Common myeloid progenitor, CD34-positive (primary cell): ENCODE measurements at regions not wholly inside any gene's neighbourhood (a gene's known extent, or its start where the extent isn't known, plus 50 kb on each side); places are given as distances from the start of the nearest gene placed in this dataset.

Experiments
- CTCF ChIA-PET: fragments of 350-600 bp; sonication (Branson Sonifier 250); formaldehyde crosslinking; loops from one replicate; lab custom pipeline; 2021; ENCODE audit warnings: antibody characterized with exemption; lab: Charles Lee
- POLR2A ChIA-PET: fragments of 350-600 bp; sonication (Branson Sonifier 250); formaldehyde crosslinking; loops from one replicate; lab custom pipeline; 2021; ENCODE audit warnings: antibody characterized with exemption; lab: Charles Lee
- DNase-seq, 3 donors: peaks; one replicate each; pipeline versions ENCODE4 v3.0.0 to v3.0.0-alpha.2; 2013
- H3K27ac ChIP-seq, 2 experiments: 1 replicate in 1 of 2; 2 replicates in 1 of 2; pipeline ENCODE4 v1.7.0; 2013; ENCODE audit warnings: inconsistent platforms in 2 of 2, low read length in 2 of 2, mild to moderate bottlenecking in 2 of 2, low read depth in 1 of 2, moderate library complexity in 1 of 2; ENCODE audit not compliant: severe bottlenecking in 2 of 2, insufficient read depth in 1 of 2, poor library complexity in 1 of 2
- H3K27me3 ChIP-seq, 5 experiments: replicated peaks in 2 of 5; 1 replicate in 3 of 5; 2 replicates in 2 of 5; pipeline versions ENCODE4 v1.6.1 to v1.7.0; 2013; ENCODE audit warnings: low read length in 4 of 5, mild to moderate bottlenecking in 2 of 5, moderate library complexity in 2 of 5, inconsistent platforms in 1 of 5; ENCODE audit not compliant: insufficient read depth in 5 of 5, control insufficient read depth in 4 of 5
- H3K36me3 ChIP-seq, 4 experiments: 1 replicate in 2 of 4; 2 replicates in 2 of 4; pipeline versions ENCODE4 v1.6.1 to v1.7.0; 2013; ENCODE audit warnings: low read length in 3 of 4, control low read depth in 1 of 4, mild to moderate bottlenecking in 1 of 4; ENCODE audit not compliant: control insufficient read depth in 4 of 4, insufficient read depth in 4 of 4
- H3K4me1 ChIP-seq, 4 experiments: 1 replicate in 3 of 4; 2 replicates in 1 of 4; pipeline versions ENCODE4 v1.6.1 to v1.7.1; 2013; ENCODE audit warnings: low read length in 3 of 4, mild to moderate bottlenecking in 3 of 4, control low read depth in 1 of 4, inconsistent platforms in 1 of 4, moderate library complexity in 1 of 4; ENCODE audit not compliant: control insufficient read depth in 4 of 4, insufficient read depth in 4 of 4; ENCODE audit errors: control extremely low read depth in 1 of 4
- H3K4me3 ChIP-seq, 7 experiments: 1 replicate in 4 of 7; 2 replicates in 3 of 7; pipeline versions ENCODE4 v1.5.1 to v1.7.0; 2013; ENCODE audit warnings: mild to moderate bottlenecking in 7 of 7, low read length in 6 of 7, moderate library complexity in 6 of 7, inconsistent platforms in 2 of 7, low read depth in 2 of 7, control low read depth in 1 of 7; ENCODE audit not compliant: insufficient read depth in 4 of 7, control insufficient read depth in 1 of 7; ENCODE audit errors: extremely low read depth in 1 of 7
- H3K9me3 ChIP-seq, 5 experiments: 1 replicate in 4 of 5; 2 replicates in 1 of 5; pipeline versions ENCODE4 v1.6.1 to v1.7.1; 2013; ENCODE audit warnings: low read length in 4 of 5, mild to moderate bottlenecking in 2 of 5, inconsistent platforms in 1 of 5, low read depth in 1 of 5, moderate library complexity in 1 of 5; ENCODE audit not compliant: control insufficient read depth in 4 of 5, insufficient read depth in 2 of 5; ENCODE audit errors: control extremely low read depth in 1 of 5
- WGBS: methylation state at CpG from one replicate; pipeline ENCODE4 v1.1.5; 2013; ENCODE audit not compliant: insufficient coverage; 5-methylcytosine and 5-hydroxymethylcytosine counted together

DNA sequence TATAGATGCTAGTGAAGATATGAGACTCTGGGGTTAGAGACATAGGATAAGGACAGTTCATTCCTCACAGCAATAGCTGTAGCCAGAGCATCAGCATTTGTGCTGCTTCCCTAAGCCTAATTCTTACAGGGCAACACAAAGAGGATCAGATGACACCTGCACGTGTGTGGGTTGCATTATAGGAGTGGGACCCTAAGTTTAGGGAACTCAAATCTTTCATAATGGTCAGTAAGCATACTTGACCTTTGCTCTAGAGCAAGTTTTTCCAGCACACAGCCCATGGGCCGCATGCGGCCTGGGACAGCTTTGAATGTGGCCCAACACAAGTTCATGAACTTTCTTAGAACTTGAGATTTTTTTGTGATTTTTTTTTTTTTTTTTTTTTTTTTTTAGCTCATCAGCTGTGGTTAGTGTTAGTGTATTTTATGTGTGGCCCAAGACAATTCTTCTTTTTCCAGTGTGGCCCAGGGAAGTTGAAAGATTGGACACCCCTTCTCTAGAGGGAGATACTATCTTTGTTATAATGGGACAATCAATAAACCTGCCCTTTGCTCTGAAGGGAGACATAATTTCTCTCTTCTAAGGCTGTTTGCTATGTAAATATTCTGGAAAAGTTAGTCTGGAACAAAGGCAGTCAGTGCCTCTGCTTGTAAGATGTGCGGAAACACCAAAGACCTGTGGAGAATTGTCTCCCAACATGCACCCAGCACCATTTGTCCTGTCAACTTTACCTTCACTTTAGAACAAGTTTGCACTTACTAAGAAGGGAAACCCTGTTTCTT, 650.2 kb downstream of the ZNF674 start:
- peaks cover 0 to 1% (median 0%) of the 10 kb centered on the region in 5 experiments for H3K9me3 ChIP-seq
- no peaks in the 10 kb centered on the region for H3K36me3 ChIP-seq
- peaks cover 0 to 2% (median 0%) of the 10 kb centered on the region in 4 experiments for H3K4me1 ChIP-seq
- H3K27ac ChIP-seq, result no peak overlapping the region
- no peak overlapping the region for H3K4me3 ChIP-seq
- 87% methylated on average over 3 of the region's 4 CpGs for WGBS
- DNase-seq, result no peak
- H3K27me3 ChIP-seq, result peaks cover 0 to 3% (median 0%) of the 10 kb centered on the region in 5 experiments
- POLR2A ChIA-PET, result no interaction called here
- CTCF ChIA-PET, result no interaction called here

DNA sequence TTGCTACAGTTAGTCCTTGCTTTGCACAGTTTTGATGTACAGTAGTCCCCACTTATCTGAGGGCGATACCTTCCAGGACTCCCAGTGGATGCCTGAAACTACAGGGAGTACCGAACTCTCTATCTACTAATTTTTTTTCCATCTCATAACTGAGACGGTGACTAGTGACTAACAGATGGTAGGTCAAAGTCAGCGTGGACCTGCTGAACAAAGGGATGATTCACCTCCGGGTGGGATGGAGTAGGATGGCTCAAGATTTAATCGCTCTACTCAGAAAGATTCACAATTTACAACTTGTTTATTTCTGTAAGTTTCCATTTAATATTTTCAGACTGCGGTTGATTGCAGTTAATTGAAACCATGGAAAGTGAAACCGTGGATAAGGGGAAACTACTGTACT, 655.8 kb downstream of the ZNF674 start:
- ChIA-PET POLR2A (no interaction called here), CTCF (no interaction called here)
- WGBS, result 87% methylated on average over 3 of the region's 8 CpGs
- Histone ChIP-seq H3K4me3 (no peak overlapping the region), H3K27me3 (peaks cover 0 to 6% (median 0%) of the 10 kb centered on the region in 5 experiments), H3K27ac (no peak overlapping the region), H3K4me1 (peaks cover 0 to 2% (median 0%) of the 10 kb centered on the region in 4 experiments), H3K9me3 (peaks cover 0 to 1% (median 0%) of the 10 kb centered on the region in 5 experiments), H3K36me3 (no peaks in the 10 kb centered on the region)
- DNase-seq, result no peak

DNA sequence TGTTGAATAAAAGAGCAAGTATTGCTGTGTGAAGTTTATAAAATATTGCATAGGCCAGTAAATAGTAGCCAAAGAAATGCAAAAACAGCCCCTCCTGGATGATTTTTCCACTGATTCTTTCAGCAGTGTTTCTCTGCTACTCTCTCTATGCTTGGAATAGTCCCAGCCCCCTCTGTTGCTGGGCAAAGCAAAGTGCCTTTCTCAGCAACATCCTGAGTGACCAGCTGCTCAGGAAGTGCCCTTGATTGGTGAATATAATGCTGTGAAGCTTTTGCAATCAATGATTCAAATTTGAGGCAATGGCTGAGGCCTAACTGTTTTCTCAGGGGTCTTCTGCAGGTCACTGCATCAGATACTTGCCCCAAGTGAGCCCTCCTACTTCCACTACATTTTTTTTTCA, 656.7 kb downstream of the ZNF674 start:
- H3K27ac ChIP-seq, result no peak overlapping the region
- H3K27me3 ChIP-seq, result peaks cover 0 to 6% (median 0%) of the 10 kb centered on the region in 5 experiments
- POLR2A ChIA-PET, result no interaction called here

DNA sequence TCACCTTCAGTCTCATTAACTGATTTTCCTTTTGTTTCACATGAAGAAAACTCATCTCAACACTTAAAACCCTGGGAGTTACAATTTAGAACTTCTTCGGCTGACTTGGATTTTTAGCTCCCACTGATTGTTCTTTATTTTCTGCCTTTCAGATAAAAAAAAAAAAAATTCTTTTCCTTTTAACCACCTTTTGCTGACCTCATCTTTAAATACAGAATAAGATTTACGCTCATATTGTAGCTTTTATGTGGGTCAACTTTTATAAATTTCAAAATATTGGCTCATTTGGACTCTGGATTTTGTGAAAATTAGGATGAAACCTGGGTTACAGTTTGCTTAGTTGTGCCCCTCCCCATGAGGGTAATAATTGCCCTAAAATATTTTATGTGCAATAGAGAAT, 659.3 kb downstream of the ZNF674 start:
- H3K27me3 ChIP-seq, result peaks cover 0 to 6% (median 0%) of the 10 kb centered on the region in 5 experiments
- POLR2A ChIA-PET, result interaction anchor here (0.6 kb wide), 1 partner anchor 343 kb away, joined by 4 read pairs; no protein-coding TSS in a partner anchor

More for the DNA sequence above, 656.7 kb downstream of the ZNF674 start:
- Histone ChIP-seq H3K4me3 (no peak overlapping the region), H3K36me3 (no peaks in the 10 kb centered on the region), H3K4me1 (peaks cover 0 to 2% (median 0%) of the 10 kb centered on the region in 4 experiments), H3K9me3 (no peaks in the 10 kb centered on the region)
- no peak for DNase-seq
- CTCF ChIA-PET, result no interaction called here

DNA sequence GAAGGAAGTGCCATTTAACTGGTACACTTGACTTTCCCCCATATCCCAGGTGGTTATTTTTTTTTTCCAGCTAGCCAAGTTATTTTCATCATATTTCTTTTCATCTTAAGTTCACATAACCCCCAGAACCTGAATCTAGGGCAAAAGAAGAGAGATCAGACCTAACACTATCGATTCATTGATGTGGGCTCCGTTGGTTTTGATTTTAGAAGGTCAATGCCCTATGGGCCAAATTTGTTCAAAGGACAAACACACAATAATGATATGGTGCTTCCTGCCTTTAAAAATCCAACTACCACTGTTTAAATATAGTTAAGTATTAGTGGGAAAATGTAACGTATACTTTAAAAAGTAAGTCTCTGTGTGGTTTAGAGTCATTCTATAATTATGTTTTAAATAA, 665.7 kb downstream of the ZNF674 start:
- Histone ChIP-seq H3K27me3 (peaks cover 0 to 2% (median 0%) of the 10 kb centered on the region in 5 experiments), H3K9me3 (no peaks in the 10 kb centered on the region), H3K4me3 (no peak overlapping the region), H3K27ac (no peak overlapping the region), H3K4me1 (no peaks in the 10 kb centered on the region), H3K36me3 (no peaks in the 10 kb centered on the region)
- 90% methylated on average over 2 of the region's 3 CpGs for WGBS
- ChIA-PET CTCF (no interaction called here), POLR2A (no interaction called here)
- no peak for DNase-seq

More for the DNA sequence above, 659.3 kb downstream of the ZNF674 start:
- Histone ChIP-seq H3K4me1 (no peaks in the 10 kb centered on the region), H3K36me3 (no peaks in the 10 kb centered on the region), H3K4me3 (no peak overlapping the region), H3K27ac (no peak overlapping the region), H3K9me3 (no peaks in the 10 kb centered on the region)
- CTCF ChIA-PET, result no interaction called here
- no peak for DNase-seq
- 100% methylated on average over 1 of the region's 2 CpGs for WGBS

DNA sequence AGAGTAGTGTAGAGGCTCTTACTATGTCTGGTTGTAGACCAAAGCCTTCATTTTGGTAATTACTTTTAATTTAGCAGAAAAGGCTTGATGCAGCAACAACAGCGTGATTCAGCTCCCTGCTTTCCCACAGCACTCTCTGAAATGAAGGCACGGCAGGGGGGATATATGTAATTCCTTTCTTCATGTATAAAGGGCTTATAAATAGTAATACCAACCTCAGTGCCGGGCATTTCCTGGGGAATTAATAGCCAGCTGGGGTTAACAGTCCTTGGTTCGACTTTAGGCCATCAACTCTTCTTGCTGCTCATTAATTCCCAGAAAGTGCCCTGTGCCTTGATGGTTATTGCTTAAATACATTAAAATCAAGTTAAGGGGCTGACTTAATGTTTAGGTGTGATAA, 669.0 kb downstream of the ZNF674 start:
- 100% methylated on average over 1 of the region's 4 CpGs for WGBS
- no peak overlapping the region for H3K4me3 ChIP-seq
- H3K9me3 ChIP-seq, result no peaks in the 10 kb centered on the region
- no peaks in the 10 kb centered on the region for H3K36me3 ChIP-seq
- ChIA-PET CTCF (no interaction called here), POLR2A (no interaction called here)
- no peak for DNase-seq
- no peaks in the 10 kb centered on the region for H3K4me1 ChIP-seq
- H3K27ac ChIP-seq, result no peak overlapping the region
- no peaks in the 10 kb centered on the region for H3K27me3 ChIP-seq

DNA sequence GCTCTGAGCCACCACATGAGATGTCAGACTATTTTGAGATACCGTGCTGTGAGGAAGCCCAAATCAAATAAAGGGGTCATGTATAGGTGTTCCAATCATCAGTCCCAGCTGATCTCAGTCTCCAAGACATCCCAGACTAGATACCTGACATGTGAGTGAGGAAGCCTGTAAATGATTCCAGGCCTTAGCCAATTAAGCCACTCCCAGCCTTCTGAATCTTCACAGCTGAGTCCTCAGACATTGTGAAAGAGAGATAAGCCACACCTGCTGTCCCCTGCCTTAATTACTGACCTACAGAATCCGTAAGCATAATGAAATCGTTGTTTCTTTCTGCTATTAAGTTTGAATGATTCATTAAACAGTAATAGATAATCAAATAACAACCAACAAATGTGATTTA, 671.4 kb downstream of the ZNF674 start:
- no peaks in the 10 kb centered on the region for H3K36me3 ChIP-seq
- ChIA-PET CTCF (no interaction called here), POLR2A (no interaction called here)
- no peaks in the 10 kb centered on the region for H3K4me1 ChIP-seq
- no peak for DNase-seq
- no peak overlapping the region for H3K27ac ChIP-seq
- H3K27me3 ChIP-seq, result peaks cover 0 to 7% (median 0%) of the 10 kb centered on the region in 5 experiments
- no peaks in the 10 kb centered on the region for H3K9me3 ChIP-seq
- no peak overlapping the region for H3K4me3 ChIP-seq
- WGBS, result 100% methylated on average over 1 of the region's 3 CpGs
